ENCODE measurements at regions not wholly inside any gene's neighbourhood (a gene's known extent, or its start where the extent isn't known, plus 50 kb on each side); places are given as distances from the start of the nearest gene placed in this dataset.

DNA sequence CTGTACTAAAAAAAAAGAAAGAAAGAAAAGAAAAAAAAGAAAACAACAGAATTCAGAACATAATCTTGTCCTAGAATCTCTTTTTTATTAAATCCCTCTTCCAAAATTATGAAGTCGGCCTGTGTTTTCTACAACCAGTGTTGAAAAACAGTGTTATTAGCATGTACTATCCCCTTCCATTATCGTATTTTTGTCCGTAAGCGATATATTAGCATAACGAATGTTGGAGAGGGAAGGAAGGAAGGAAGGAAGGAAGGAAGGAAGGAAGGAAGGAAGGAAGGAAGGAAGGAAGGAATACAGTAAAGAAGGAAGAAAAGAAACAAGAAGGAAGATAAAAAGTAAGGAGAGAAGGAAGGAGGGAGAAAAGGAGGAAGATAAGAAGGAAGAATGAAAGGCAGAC lies 393.0 kb upstream of the TSHZ3 start:
- H3K36me3 ChIP-seq: no peaks in the 10 kb centered on the region
- H3K27ac ChIP-seq: no peak overlapping the region
- peaks cover 0 to 16% (median 0%) of the 10 kb centered on the region in 3 donors for H3K9me3 ChIP-seq
- TF ChIP-seq, protein P1, sequence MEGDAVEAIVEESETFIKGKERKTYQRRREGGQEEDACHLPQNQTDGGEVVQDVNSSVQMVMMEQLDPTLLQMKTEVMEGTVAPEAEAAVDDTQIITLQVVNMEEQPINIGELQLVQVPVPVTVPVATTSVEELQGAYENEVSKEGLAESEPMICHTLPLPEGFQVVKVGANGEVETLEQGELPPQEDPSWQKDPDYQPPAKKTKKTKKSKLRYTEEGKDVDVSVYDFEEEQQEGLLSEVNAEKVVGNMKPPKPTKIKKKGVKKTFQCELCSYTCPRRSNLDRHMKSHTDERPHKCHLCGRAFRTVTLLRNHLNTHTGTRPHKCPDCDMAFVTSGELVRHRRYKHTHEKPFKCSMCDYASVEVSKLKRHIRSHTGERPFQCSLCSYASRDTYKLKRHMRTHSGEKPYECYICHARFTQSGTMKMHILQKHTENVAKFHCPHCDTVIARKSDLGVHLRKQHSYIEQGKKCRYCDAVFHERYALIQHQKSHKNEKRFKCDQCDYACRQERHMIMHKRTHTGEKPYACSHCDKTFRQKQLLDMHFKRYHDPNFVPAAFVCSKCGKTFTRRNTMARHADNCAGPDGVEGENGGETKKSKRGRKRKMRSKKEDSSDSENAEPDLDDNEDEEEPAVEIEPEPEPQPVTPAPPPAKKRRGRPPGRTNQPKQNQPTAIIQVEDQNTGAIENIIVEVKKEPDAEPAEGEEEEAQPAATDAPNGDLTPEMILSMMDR (IDR thresholded peaks at IDR 0.05): no peak
- no peak for TF ChIP-seq POLR2A (IDR thresholded peaks at IDR 0.05)
- H3K4me3 ChIP-seq: no peak overlapping the region
- H3K27me3 ChIP-seq: no peaks in the 10 kb centered on the region
- intact Hi-C loops (cut with DNase I): no loop called here
- DNase-seq: no peak
- 83% methylated on average over 5 of the region's 5 CpGs; no CpG with 5 or more reads in 1 of the 2 donors for WGBS, 2 donors
- no peaks in the 10 kb centered on the region for H3K4me1 ChIP-seq

DNA sequence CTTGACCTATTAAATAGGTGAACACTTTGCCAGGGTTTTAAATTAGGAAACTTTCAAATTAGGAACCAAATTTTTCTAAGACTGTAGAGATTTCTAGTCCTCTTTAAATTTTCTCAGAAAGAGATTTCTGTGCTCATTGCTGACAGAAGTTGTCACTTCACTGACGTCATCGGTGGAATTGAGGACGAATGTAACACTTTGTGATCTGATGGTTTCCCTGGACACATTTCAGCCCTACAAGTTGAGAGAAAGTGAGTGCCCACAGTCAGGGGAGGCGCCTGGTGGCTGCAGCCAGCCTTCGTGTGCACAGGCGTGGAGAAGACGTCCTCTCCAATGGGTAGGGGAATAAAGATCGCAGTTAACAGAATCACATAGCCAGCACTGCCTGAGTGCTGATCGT lies 396.5 kb upstream of the TSHZ3 start:
- no peaks in the 10 kb centered on the region for H3K4me1 ChIP-seq
- no peak for TF ChIP-seq POLR2A (IDR thresholded peaks at IDR 0.05)
- TF ChIP-seq, protein P1 (IDR thresholded peaks at IDR 0.05): no peak
- no peak for DNase-seq
- no peak overlapping the region for H3K4me3 ChIP-seq
- WGBS, 2 donors: 76 to 81% methylated on average over 8 to 9 of the region's 9 CpGs
- peaks cover 0 to 3% (median 0%) of the 10 kb centered on the region in 3 donors for H3K9me3 ChIP-seq
- H3K36me3 ChIP-seq: no peaks in the 10 kb centered on the region
- H3K27ac ChIP-seq: no peak overlapping the region
- H3K27me3 ChIP-seq: no peaks in the 10 kb centered on the region
- intact Hi-C loops (cut with DNase I): no loop called here

DNA sequence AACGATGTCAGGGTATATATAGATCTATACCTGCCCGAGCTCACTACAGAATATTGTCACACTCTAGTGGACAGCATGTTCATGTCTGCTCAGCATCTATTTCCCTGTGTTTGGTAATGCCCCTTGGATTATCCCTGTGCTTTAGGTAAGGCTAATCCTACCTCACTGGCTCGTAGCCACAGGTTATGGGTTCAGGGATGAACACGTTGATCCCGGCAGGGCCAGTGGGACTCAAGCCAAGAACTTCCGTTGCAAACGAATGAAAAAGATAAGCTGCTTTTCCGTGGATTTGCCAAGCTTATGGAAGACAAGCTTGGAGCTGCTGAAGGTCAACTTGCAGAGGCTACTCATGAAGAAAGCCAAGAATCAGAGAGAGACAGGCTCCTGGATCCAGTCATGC lies 400.0 kb upstream of the TSHZ3 start:
- intact Hi-C loops (cut with DNase I): no loop called here
- WGBS, 2 donors: 65 to 93% methylated on average over 4 of the region's 8 CpGs
- no peak overlapping the region for H3K4me3 ChIP-seq
- no peak overlapping the region for H3K27ac ChIP-seq
- H3K4me1 ChIP-seq: no peaks in the 10 kb centered on the region
- DNase-seq: no peak
- H3K9me3 ChIP-seq: peaks cover 0 to 8% (median 0%) of the 10 kb centered on the region in 3 donors
- H3K36me3 ChIP-seq: no peaks in the 10 kb centered on the region
- H3K27me3 ChIP-seq: no peaks in the 10 kb centered on the region
- no peak for TF ChIP-seq POLR2A (IDR thresholded peaks at IDR 0.05)
- TF ChIP-seq, protein P1 (IDR thresholded peaks at IDR 0.05): no peak

DNA sequence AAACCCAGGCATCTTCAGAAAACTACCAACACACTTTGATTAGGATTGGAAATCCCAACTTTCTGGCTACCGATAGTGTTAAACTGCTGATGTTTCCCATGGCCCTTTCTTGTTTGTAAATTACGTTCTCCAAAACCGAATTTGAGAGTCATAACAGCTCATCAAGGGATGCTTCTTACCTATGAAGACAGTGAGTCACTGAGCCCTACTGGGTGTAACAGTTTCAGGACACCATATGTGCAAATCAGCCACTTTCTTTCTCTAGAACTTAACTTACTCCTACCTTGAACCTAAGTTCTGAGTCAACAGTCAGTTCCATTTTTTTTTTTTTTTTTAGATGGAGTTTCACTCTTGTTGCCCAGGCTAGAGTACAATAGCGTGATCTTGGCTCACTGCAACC lies 410.1 kb upstream of the TSHZ3 start:
- 70 to 76% methylated on average over 4 of the region's 4 CpGs for WGBS, 2 donors
- Histone ChIP-seq H3K27me3 (no peaks in the 10 kb centered on the region), H3K4me1 (no peaks in the 10 kb centered on the region)

DNA sequence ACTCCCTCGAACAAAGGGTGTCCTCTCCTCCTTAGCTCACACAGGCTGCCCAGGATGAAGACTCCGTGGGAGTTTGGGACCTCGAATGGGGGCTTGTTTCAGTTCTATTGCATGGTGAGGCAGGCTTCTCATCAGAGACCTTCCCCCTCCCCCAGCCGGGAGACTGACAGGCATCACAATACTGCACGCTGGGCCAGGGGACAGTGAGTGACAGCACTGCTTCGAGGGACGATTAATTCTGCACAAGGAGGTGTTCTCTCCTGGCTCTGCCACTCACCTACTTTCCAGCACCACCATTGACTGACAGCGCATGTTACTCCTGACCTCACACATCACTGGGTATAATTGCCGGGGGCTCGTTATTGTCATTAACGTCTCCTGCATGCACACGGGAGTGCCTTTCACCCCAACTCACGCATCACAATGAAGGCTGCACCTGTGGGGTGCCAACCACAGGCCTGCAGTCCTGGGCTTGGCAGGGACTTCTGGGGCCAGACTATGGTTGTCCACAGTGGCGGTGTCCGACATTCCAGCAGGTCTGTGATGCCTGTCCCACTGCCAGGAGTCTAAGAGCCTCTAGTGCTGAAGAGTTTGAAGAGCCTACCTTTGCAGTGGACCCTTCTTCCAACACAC lies 412.2 kb upstream of the TSHZ3 start:
- 56 to 70% methylated on average over 10 to 11 of the region's 15 CpGs for WGBS, 2 donors
- no peak for DNase-seq
- Histone ChIP-seq H3K36me3 (no peaks in the 10 kb centered on the region), H3K4me3 (no peak overlapping the region), H3K9me3 (no peaks in the 10 kb centered on the region), H3K27ac (no peak overlapping the region), H3K27me3 (no peaks in the 10 kb centered on the region), H3K4me1 (no peaks in the 10 kb centered on the region)
- no peak for TF ChIP-seq POLR2A (IDR thresholded peaks at IDR 0.05)
- TF ChIP-seq, protein P1 (IDR thresholded peaks at IDR 0.05): no peak
- intact Hi-C loops (cut with DNase I): no loop called here

More for the DNA sequence above, 410.1 kb upstream of the TSHZ3 start:
- Histone ChIP-seq H3K27ac (no peak overlapping the region), H3K36me3 (no peaks in the 10 kb centered on the region), H3K9me3 (no peaks in the 10 kb centered on the region), H3K4me3 (no peak overlapping the region)
- no peak for DNase-seq
- TF ChIP-seq, protein P1 (IDR thresholded peaks at IDR 0.05): no peak
- no peak for TF ChIP-seq POLR2A (IDR thresholded peaks at IDR 0.05)
- intact Hi-C loops (cut with DNase I): no loop called here
